Activated T-helper 2 cell treated with anti-CD3 and anti-CD28 coated beads, Interferon-gamma antibody, Interleukin-2, Interleukin-4, amounts not matched to agents 10 μg/mL and 5 μg/mL and 100 μg/mL, durations not matched to agents 14 hours and 24 hours and 36 hours (primary cell): ENCODE measurements at regions not wholly inside any gene's neighbourhood (a gene's known extent, or its start where the extent isn't known, plus 50 kb on each side); places are given as distances from the start of the nearest gene placed in this dataset.

ENCODE experiments used
- DNase-seq: peaks from one replicate; pipeline ENCODE4 v3.0.0; 2021; ENCODE audit warnings: low spot score
- H3K27ac Mint-ChIP-seq: one replicate; pipeline ENCODE4 v1.8.0; 2021; ENCODE audit warnings: mixed read lengths
- H3K27me3 Mint-ChIP-seq: one replicate; pipeline ENCODE4 v1.8.0; 2021; ENCODE audit warnings: low read depth, mixed read lengths
- H3K36me3 Mint-ChIP-seq: one replicate; pipeline ENCODE4 v1.8.0; 2021; ENCODE audit warnings: low read depth, mixed read lengths
- H3K4me1 Mint-ChIP-seq: one replicate; pipeline ENCODE4 v1.8.0; 2021; ENCODE audit warnings: low read depth, mixed read lengths
- H3K4me3 Mint-ChIP-seq: one replicate; pipeline ENCODE4 v1.8.0; 2021; ENCODE audit warnings: low read depth, mild to moderate bottlenecking, moderate library complexity, mixed read lengths
- H3K9me3 Mint-ChIP-seq: one replicate; pipeline ENCODE4 v1.8.0; 2021; ENCODE audit warnings: mixed read lengths
- intact Hi-C: fragments of 100-400 bp; cut with micrococcal nuclease; formaldehyde crosslinking; loops from one replicate; pipeline ENCODE4 v1.15.1; 2023

DNA sequence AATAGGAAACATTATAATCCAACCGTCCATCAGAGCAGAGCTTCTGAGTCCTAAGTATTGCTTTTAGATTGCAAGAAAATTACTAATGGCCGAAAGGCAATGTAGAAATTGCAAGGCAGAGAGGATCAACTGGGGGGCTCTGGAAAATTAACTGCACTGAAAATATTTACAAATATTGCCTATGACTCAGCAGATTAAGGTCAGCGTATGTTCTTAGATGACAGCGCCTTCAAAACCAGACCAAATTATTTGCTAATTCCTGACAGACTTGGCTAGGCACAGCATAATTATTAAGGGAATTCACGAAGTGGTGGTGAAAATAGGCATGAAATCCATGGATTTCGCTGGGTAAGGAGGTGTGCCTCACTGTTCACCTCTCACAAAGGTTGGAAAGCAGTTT is 947.7 kb downstream of the TUSC7 start:
- Mint-ChIP-seq H3K9me3 (no peaks in the 10 kb centered on the region), H3K36me3 (no peaks in the 10 kb centered on the region), H3K4me3 (no peak overlapping the region), H3K27me3 (no peaks in the 10 kb centered on the region), H3K4me1 (no peaks in the 10 kb centered on the region), H3K27ac (no peak overlapping the region)
- DNase-seq = no peak
- intact Hi-C loops = no loop called here

DNA sequence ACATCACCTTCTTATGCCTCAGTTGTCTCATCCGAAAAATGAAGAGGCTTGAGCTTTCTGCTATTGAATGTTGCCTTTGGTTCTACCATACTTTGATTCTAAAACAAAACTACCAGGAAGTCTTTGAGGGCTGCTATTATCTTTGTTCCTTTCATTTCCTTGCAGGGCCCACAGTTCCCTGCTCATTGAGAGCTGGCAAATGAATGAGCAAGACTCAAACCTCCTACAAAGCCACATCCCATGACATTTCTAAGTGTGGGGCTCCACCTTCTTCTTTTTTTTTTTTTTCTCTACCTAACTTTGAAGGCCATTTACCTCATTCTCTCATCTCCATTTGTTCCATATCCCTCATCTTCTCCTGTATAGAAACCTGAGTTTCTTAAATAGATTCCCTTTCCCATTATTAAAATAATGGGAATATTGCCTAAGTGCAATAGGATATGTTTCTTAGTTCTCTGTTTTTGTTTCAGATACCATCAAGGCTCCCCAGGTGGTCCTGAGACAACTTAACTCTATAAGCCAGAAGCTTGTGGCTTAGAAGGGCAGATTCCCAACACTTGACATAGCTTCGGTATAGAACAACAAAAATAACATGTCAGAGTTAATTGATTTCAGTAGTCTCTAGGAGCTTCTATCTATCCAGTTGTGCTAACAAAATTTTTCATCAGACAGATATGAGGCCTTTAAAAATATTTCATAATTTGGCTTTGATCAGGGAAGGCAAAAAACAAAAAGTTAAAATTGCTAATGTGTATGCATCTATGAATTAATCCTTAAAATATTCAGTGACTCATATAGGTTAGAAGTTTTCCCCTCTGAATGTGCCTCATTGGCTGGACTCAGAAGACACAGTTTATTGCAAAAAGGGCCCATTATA is 951.6 kb downstream of the TUSC7 start:
- H3K4me1 Mint-ChIP-seq = no peaks in the 10 kb centered on the region
- no peaks in the 10 kb centered on the region for H3K36me3 Mint-ChIP-seq
- no peak for DNase-seq
- no peak overlapping the region for H3K4me3 Mint-ChIP-seq
- no peak overlapping the region for H3K27ac Mint-ChIP-seq
- no peaks in the 10 kb centered on the region for H3K27me3 Mint-ChIP-seq
- intact Hi-C loops = no loop called here
- H3K9me3 Mint-ChIP-seq = no peaks in the 10 kb centered on the region

DNA sequence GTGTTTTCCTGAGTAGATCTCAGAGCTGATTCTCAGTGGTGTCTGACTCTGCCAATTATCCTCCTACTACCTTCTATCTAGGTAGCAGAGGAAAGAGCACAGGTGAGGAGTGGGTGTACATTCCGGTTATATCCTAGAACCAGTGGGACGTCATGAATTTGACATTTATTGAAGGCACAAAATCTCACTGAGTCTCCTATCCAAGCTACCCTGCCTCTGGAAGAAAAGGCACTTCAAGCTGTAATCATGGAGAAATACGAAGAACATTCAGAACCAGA is 952.2 kb downstream of the TUSC7 start:
- no peaks in the 10 kb centered on the region for H3K27me3 Mint-ChIP-seq
- H3K27ac Mint-ChIP-seq = no peak overlapping the region
- no peak for DNase-seq
- no peaks in the 10 kb centered on the region for H3K36me3 Mint-ChIP-seq
- H3K4me1 Mint-ChIP-seq = no peaks in the 10 kb centered on the region
- intact Hi-C loops = no loop called here
- H3K4me3 Mint-ChIP-seq = no peak overlapping the region
- H3K9me3 Mint-ChIP-seq = no peaks in the 10 kb centered on the region

DNA sequence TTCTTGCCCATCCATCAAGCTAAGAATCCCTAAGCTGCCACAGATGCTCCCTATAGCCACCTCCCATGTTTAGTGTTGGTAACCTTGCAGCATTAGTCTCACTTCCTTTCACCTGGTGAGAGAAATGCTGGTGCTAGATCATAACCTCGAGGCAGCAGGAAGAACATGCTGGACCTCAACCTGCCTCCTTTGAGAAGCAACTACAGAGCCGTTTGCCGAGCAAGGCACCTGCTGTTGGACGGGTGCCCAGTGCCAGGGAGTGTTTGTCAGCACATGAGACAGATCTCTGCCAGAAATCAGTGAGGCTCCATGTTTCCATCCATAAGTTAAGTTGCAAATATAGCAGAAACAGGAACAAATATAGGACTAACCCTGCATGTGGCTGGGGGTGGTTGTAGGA is 955.7 kb downstream of the TUSC7 start:
- Mint-ChIP-seq H3K4me1 (no peaks in the 10 kb centered on the region), H3K27me3 (no peaks in the 10 kb centered on the region), H3K9me3 (no peaks in the 10 kb centered on the region), H3K36me3 (no peaks in the 10 kb centered on the region), H3K27ac (no peak overlapping the region), H3K4me3 (no peak overlapping the region)
- DNase-seq = no peak
- intact Hi-C loops = no loop called here

DNA sequence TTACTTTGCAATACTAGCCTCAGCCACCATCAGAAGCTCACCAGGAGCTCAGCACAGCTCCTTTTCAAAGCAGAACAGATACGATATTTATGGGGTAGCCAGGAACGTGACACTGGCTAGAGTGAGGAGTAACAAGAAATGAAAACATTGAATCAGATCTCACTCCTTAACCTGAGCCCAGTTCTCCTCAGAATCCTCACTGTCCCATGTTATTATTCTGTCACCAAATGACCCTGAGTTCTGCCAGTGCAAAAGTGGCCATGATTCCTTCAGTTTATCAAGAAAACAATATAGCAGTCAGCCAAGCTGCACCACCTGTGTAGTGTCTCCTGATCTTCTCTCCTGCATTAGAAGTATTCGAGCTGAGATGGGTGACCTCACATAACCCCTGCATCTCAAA is 956.7 kb downstream of the TUSC7 start:
- no peak overlapping the region for H3K27ac Mint-ChIP-seq

DNA sequence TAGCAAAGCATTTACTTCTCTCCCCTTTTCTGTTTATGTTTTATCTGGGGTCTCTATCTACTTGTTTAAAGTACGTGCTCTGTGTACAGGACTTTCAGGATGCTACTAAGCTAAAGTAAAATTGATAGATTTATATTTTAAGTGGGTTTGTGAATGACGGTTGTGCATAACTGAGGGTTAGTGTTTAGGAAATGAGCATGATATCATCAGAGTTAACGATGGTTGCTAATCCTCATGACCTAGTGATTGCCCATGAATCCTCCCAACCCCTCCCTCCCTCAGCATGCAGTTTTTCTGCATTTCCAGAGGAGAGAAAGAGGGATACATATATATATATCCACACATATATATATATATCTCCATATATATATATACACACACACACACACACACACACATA is 957.2 kb downstream of the TUSC7 start:
- Mint-ChIP-seq H3K27ac (no peak overlapping the region), H3K4me1 (no peaks in the 10 kb centered on the region), H3K27me3 (no peaks in the 10 kb centered on the region), H3K4me3 (no peak overlapping the region), H3K9me3 (no peaks in the 10 kb centered on the region), H3K36me3 (no peaks in the 10 kb centered on the region)
- intact Hi-C loops = no loop called here
- no peak for DNase-seq

More for the DNA sequence above, 956.7 kb downstream of the TUSC7 start:
- H3K27me3 Mint-ChIP-seq = no peaks in the 10 kb centered on the region
- H3K9me3 Mint-ChIP-seq = no peaks in the 10 kb centered on the region
- H3K4me1 Mint-ChIP-seq = no peaks in the 10 kb centered on the region
- intact Hi-C loops = no loop called here
- H3K4me3 Mint-ChIP-seq = no peak overlapping the region
- no peaks in the 10 kb centered on the region for H3K36me3 Mint-ChIP-seq
- no peak for DNase-seq

DNA sequence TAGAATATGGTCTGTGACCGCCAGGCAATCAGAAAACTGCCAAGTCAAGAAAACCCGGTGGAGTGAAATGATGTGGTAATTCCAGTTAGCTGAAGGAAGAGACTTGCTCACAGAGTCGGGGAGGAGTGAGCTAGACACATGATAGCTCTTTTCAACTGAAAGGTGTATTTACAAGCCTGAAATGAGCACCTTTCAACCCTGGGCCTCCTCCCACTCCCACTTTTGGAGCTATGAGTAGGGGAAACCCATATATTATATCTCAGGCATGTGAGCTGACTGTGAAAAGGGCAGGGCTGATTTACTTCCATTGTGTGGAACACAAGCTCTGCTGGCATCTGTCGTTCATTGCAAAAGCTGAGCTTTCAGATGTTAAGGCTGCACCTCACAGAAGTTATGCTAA is 960.2 kb downstream of the TUSC7 start:
- Mint-ChIP-seq H3K27ac (no peak overlapping the region), H3K9me3 (no peaks in the 10 kb centered on the region), H3K4me3 (no peak overlapping the region), H3K36me3 (no peaks in the 10 kb centered on the region), H3K4me1 (no peaks in the 10 kb centered on the region), H3K27me3 (no peaks in the 10 kb centered on the region)
- intact Hi-C loops = no loop called here
- DNase-seq = no peak

DNA sequence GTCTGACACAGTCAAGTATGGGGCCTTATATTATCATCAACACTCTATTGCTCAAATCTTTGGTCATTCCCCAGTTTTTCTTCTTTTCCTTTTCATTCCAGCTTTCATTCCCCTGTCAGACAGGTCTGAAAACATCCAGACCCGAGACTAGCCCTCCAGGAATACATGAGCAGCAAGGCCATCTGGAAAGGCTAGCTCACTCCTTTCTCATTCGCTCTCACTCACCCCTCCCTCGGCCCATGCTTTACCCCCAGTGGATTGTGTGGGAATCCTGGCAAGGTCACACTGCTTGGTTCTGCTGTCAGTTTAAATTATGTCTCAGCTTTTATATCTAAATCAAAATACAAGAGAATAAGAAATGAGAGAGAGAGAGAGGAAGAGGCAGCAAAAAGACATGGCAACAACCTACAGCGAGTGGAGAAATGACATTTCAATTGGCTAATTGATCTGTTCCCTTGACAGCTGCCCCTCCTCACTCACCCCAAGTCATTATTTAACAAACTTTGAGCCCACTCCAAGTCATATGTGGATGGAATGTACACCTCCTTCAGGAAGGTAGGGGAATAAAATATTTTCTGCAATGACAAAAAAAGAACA is 962.2 kb downstream of the TUSC7 start:
- Mint-ChIP-seq H3K4me1 (no peaks in the 10 kb centered on the region), H3K27ac (no peak overlapping the region), H3K36me3 (no peaks in the 10 kb centered on the region), H3K27me3 (no peaks in the 10 kb centered on the region), H3K9me3 (peaks cover 4% of the 10 kb centered on the region), H3K4me3 (no peak overlapping the region)
- intact Hi-C loops = no loop called here
- no peak for DNase-seq

DNA sequence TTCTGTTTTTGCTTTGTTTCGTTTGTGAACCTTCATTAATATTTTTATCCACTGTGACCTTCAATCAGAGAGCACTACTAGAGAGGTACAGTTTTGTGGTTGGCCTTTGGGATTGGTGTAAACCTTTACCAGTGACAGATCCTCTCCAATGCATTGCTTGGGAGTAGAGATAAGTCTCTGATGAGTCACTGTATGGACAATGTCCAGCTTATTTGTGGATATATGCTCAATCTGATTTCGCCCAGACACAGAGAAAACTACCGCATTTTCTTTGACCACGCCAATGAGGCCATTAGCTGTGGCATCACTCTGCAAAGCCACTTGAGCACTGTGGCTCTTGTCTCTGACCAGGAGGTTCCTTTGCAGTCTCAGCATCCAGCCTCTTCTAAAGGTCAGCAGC is 964.7 kb downstream of the TUSC7 start:
- H3K4me3 Mint-ChIP-seq = no peak overlapping the region
- no peak overlapping the region for H3K27ac Mint-ChIP-seq
- no peaks in the 10 kb centered on the region for H3K4me1 Mint-ChIP-seq
- H3K9me3 Mint-ChIP-seq = peaks cover 4% of the 10 kb centered on the region
- intact Hi-C loops = no loop called here
- no peak for DNase-seq
- H3K36me3 Mint-ChIP-seq = no peaks in the 10 kb centered on the region
- H3K27me3 Mint-ChIP-seq = no peaks in the 10 kb centered on the region

DNA sequence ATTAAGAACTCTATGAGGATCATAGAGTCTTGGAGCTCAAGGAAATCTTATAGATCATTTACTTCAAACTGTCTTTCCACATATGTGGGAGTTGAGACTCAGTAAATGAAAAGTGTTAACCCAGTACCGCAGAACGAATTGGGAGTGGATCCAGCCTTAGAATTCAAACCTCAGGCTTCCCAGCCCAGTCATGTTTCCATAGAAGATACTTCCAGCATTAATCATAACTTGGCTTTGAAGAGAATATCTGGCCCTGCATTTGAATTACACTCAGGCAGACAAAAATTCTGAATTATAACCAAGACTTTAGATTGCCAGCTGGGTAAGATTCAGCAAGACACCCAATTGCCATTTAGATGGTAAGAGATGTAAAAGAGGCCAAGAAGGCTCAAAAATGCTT is 972.0 kb downstream of the TUSC7 start:
- no peaks in the 10 kb centered on the region for H3K36me3 Mint-ChIP-seq
- intact Hi-C loops = no loop called here
- no peak overlapping the region for H3K4me3 Mint-ChIP-seq
- H3K27ac Mint-ChIP-seq = no peak overlapping the region
- H3K9me3 Mint-ChIP-seq = no peaks in the 10 kb centered on the region
- H3K27me3 Mint-ChIP-seq = no peaks in the 10 kb centered on the region
- no peaks in the 10 kb centered on the region for H3K4me1 Mint-ChIP-seq
- no peak for DNase-seq

DNA sequence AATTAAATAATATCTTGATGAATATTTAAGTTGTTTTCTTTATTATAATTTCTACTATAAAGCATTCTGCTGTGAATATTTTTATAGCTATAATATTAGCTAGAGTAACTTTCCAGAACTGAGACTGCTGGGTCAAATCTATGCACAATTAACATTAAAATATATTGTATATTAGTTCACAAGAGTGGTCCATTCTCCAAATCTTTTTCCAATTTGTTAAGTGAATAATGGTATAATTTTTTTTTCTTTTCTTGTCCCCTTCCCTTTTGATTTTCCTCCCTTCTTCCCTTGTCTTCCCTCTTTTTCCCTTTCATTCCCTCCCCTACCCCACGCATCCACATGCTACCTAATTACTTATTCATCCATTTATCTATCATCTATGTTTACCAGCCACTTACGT is 977.5 kb downstream of the TUSC7 start:
- H3K27me3 Mint-ChIP-seq = no peaks in the 10 kb centered on the region
- intact Hi-C loops = no loop called here
- no peak overlapping the region for H3K4me3 Mint-ChIP-seq
- DNase-seq = no peak
- H3K4me1 Mint-ChIP-seq = no peaks in the 10 kb centered on the region
- no peaks in the 10 kb centered on the region for H3K36me3 Mint-ChIP-seq
- no peaks in the 10 kb centered on the region for H3K9me3 Mint-ChIP-seq
- no peak overlapping the region for H3K27ac Mint-ChIP-seq

DNA sequence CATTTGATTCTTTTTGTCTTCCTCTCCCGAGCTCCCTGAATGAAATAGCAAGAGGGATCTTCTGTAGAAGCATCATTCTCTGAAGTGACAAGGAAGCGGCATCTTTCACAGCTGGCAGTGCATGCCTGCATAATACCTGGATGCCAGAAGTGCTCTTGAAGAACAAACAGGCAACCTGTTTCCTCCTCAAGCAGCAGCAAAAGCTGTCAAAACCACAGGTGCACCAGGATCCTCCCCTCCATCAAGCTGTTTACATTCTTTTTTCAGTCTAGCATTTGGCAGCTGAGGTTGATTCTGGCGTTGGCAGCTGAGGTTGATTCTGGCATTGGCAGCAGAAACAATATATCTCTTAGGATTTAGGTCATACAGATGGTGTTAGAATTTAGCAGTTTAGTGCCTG is 979.0 kb downstream of the TUSC7 start:
- no peaks in the 10 kb centered on the region for H3K27me3 Mint-ChIP-seq
- H3K36me3 Mint-ChIP-seq = no peaks in the 10 kb centered on the region
- DNase-seq = no peak
- no peaks in the 10 kb centered on the region for H3K9me3 Mint-ChIP-seq
- no peak overlapping the region for H3K4me3 Mint-ChIP-seq
- no peak overlapping the region for H3K27ac Mint-ChIP-seq
- H3K4me1 Mint-ChIP-seq = no peaks in the 10 kb centered on the region
- intact Hi-C loops = no loop called here

DNA sequence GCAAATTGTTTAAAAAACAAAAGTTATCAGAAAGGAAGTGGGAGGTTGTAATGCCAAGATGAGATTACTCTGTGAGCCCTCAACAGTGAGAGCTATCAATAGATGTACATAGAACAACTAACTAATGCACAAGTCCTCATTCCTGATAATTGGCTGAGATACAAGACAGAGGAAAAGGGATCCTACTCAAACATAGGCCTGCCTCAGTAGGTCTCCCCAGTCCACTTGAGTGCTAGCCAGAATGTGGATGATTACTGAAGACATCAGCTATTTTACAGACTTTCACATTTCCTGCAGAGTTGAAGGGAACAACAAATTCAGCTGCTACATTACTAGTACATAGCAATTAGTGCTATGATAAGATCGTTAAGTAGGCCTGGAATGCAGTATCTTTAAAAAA is 981.9 kb downstream of the TUSC7 start:
- no peaks in the 10 kb centered on the region for H3K27me3 Mint-ChIP-seq
- no peaks in the 10 kb centered on the region for H3K36me3 Mint-ChIP-seq
- H3K27ac Mint-ChIP-seq = no peak overlapping the region

More for the DNA sequence above, 981.9 kb downstream of the TUSC7 start:
- H3K4me3 Mint-ChIP-seq = no peak overlapping the region
- intact Hi-C loops = no loop called here
- H3K9me3 Mint-ChIP-seq = no peaks in the 10 kb centered on the region
- H3K4me1 Mint-ChIP-seq = no peaks in the 10 kb centered on the region
- no peak for DNase-seq
